Heart right ventricle (tissue), 16 donors: ENCODE measurements at regions not wholly inside any gene's neighbourhood (a gene's known extent, or its start where the extent isn't known, plus 50 kb on each side); places are given as distances from the start of the nearest gene placed in this dataset.

Experiments
- ATAC-seq, 8 donors: fragments of 200-7000 bp; cut with Tn5 transposase; one replicate each; pipeline ENCODE4 v1.9.1; 2020; ENCODE audit warnings: mild to moderate bottlenecking in 8 of 8, moderate library complexity in 8 of 8, moderate number of reproducible peaks in 1 of 8
- DNase-seq, 2 donors: peaks; one replicate each; pipeline ENCODE4 v3.0.0-alpha.2; 2020
- H3K27ac ChIP-seq, 10 donors: fragments of 200-600 bp; sonication (generic) in 2 of 10; one replicate each; pipeline versions ENCODE4 v1.5.0 to v1.8.0; 2020 to 2022; ENCODE audit warnings: mild to moderate bottlenecking in 3 of 10
- H3K27me3 ChIP-seq, 7 donors: fragments of 200-600 bp; one replicate each; pipeline ENCODE4 v1.8.0; 2021 to 2022; ENCODE audit warnings: mild to moderate bottlenecking in 2 of 7
- H3K36me3 ChIP-seq, 9 donors: fragments of 200-600 bp; sonication (generic) in 1 of 9; one replicate each; pipeline versions ENCODE4 v1.5.0 to v1.8.0; 2020 to 2022; ENCODE audit warnings: mild to moderate bottlenecking in 2 of 9
- H3K4me1 ChIP-seq, 9 donors: fragments of 200-600 bp; sonication (generic) in 1 of 9; one replicate each; pipeline versions ENCODE4 v1.5.0 to v1.8.0; 2020 to 2022; ENCODE audit warnings: mild to moderate bottlenecking in 4 of 9
- H3K4me3 ChIP-seq, 10 donors: fragments of 200-600 bp; sonication (generic) in 2 of 10; one replicate each; pipeline versions ENCODE4 v1.5.0 to v1.8.0; 2020 to 2022; ENCODE audit warnings: mild to moderate bottlenecking in 7 of 10, moderate library complexity in 2 of 10
- H3K9me3 ChIP-seq, 11 donors: fragments of 200-600 bp in 10 of 11; sonication (generic) in 2 of 11; one replicate each; pipeline versions ENCODE4 v1.5.0 to v1.8.0; 2013 to 2022; ENCODE audit warnings: mild to moderate bottlenecking in 2 of 11, control low read depth in 1 of 11, moderate library complexity in 1 of 11
- CTCF ChIP-seq, 9 donors: fragments of 200-600 bp; sonication (generic) in 2 of 9; IDR thresholded peaks; one replicate each; pipeline versions ENCODE4 v1.5.0 to v1.8.0; 2021 to 2022; ENCODE audit warnings: antibody characterized with exemption in 9 of 9, mild to moderate bottlenecking in 5 of 9, moderate library complexity in 1 of 9
- WGBS, 2 donors: extraction: QIAGEN DNeasy Blood & Tissue Kit; methylation state at CpG; one replicate each; pipeline ENCODE4 v1.1.7; 2013; ENCODE audit warnings: inconsistent platforms in 1 of 2; 5-methylcytosine and 5-hydroxymethylcytosine counted together
- intact Hi-C, 10 donors: fragments of 100-400 bp; cut with DNase I; formaldehyde crosslinking; loops; one replicate each; pipeline versions ENCODE4 v1.11.1 to v1.14.2; 2022
- donor health status: Arrhythmogenic right ventricular cardiomyopathy.
- donor health status: ischemic (EF 13 %, LVEDD 7.1; RV severe dilation, severe dysfunction).
- donor health status: healthy with polysubstance abuse.
- donor health status: DM: no; HTN: yes; CAD: no.
- donor health status: DM: no; HTN: no; CAD: no.
- donor health status: ischemic (EF 25% LVEDD 6.9; RV normal size, moderate dysfunction).
- donor health status: ischemic (EF 25% LVEDD 5.7; RV mildly dilated, moderate dysfunction).
- donor health status: healthy.
- donor health status: DM: yes; HTN: yes; CAD: no.
- donor health status: Ischemic cardiomyopathy.
- donor health status: ischemic (EF 35%, LVEDD 5.7; RV mildly dilated, moderate dysfunction).
- donor health status: nonischemic (EF 11% LVEDD 7.7; RV severe dilation, severe dysfunction).
- donor health status: DM: yes; HTN: yes; CAD: no.
- donor health status: PGD.
- donor health status: ischemic (EF 29% LVEDD 5.4; RV normal size, mild dysfunction).
- donor health status: nonischemic (EF 23%, LVEDD 6.1; RV moderate dilation, normal function).

DNA sequence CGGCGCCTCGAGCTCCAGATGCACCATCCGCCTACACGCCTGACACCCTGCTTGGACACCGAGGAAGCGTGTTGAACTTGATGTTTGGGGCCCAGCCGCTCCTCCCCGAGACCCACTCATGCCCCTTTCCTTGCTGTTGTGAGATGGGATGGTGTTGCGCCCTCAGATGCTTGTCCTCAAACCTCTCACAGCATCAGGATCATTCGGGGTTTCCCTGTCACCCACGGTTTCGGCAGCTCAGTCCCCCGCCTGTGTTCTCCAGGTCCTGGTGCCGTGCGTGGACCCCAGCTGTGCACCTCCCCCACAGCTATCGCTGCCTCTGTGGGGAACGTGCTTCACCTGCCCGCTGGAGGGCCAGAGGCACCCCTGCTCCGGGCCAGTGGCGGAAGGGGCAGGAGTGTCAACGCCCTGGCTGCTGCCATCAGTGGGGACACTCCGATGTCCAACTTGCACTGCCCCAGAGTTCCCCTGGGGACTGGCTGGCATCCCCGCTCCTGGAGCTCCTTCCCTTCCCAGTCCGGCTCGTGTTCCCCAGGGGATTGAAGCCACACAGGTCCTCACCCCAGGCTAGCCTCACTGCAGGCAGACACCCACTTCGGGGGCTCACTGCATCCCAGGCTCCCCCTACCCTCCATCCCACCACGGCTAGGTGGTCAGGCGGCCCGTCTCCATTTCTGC is 82.3 kb upstream of the ADRA2C start:
- no peak for TF ChIP-seq CTCF (IDR thresholded peaks at IDR 0.05)
- Histone ChIP-seq H3K27me3 (peaks cover 0 to 55% (median 33%) of the 10 kb centered on the region in 7 donors), H3K4me1 (no peaks in the 10 kb centered on the region), H3K4me3 (no peak overlapping the region), H3K27ac (no peak overlapping the region), H3K36me3 (no peaks in the 10 kb centered on the region), H3K9me3 (no peaks in the 10 kb centered on the region)
- ATAC-seq (no peak), DNase-seq (no peak)
- 77 to 79% methylated on average over 29 to 30 of the region's 30 CpGs for whole genome bisulfite sequencing, 2 donors
- intact Hi-C loops: no loop called here

DNA sequence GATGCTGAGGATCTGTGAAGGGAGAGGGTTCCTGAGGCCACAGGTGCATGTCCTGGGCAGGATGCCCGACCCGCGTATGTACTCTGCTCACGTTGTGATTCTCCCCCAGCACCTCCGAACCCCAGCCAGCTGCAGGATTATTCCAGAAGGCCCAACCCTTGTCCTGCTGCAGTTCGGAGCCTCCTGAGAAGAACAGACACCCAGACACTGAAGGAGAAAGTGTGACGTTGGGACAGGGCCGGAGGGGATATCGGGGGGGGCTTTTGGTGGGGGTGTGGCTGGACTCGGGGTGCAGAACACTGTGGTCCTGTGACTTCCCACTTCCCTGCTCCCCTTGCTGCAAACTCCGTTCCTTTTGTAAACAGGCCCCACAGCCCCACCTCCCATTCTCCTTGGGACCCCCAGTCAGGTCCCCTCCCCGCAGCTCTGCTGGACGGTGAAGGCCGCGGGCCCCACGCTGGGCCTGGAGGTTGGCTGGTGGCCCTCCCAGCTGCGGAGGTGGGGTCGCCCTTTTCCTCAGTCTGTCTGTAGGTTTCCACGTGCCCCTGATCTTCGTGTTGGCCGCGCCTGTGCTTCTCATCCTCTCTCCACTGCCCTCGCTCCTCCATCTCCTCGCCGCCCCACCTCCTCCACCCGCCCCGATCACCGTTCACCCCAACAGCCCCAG is 83.0 kb upstream of the ADRA2C start:
- Histone ChIP-seq H3K36me3 (no peaks in the 10 kb centered on the region), H3K4me3 (no peak overlapping the region), H3K4me1 (no peaks in the 10 kb centered on the region), H3K9me3 (no peaks in the 10 kb centered on the region), H3K27ac (no peak overlapping the region), H3K27me3 (peaks cover 0 to 53% (median 30%) of the 10 kb centered on the region in 7 donors)
- WGBS, 2 donors: 83% methylated on average over 28 of the region's 28 CpGs
- no peak for TF ChIP-seq CTCF (IDR thresholded peaks at IDR 0.05)
- ATAC-seq (no peak), DNase-seq (no peak)
- intact Hi-C loops: no loop called here

DNA sequence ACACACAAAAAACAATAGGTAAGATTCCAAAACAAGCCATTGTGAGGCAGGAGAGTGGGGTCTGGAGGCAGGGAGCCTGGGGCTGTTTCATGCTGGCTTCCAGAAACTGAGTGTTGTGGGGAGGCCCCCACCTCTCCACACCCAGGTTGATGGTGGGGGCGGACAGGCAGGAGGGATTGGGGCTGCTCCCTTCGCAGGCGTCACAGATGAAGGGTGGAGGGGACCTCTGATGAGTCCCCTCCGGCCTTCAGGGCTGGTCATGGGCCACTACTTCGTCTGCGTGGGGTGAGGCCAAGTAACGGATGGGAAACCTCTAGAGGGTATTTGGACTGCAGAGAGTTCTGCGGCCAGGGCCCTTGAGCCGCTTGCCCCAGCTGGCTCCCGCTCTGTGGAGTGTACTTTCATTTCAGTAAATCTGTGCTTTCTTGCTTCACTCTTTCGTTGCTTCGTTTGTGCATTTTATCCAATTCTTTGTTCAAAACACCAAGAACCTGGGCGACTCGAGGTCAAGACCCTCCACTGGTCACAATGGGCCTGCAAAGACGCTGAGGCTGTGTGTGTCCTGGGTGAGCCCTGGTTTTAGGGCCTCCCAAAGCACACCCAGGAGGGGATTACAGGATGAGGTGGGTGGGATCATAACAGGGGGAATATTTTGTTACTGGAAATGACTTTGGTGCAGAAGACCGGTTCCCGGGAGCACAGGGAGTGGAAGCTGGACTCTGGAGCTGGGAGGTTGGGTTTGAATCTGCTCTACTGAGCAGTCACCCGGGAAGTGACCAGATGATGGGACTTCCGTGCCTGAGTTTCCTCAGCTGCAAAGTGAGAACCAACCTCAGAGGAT is 83.7 kb upstream of the ADRA2C start:
- Histone ChIP-seq H3K4me1 (no peaks in the 10 kb centered on the region), H3K27ac (no peak overlapping the region), H3K27me3 (peaks cover 0 to 54% (median 32%) of the 10 kb centered on the region in 7 donors), H3K9me3 (no peaks in the 10 kb centered on the region), H3K36me3 (no peaks in the 10 kb centered on the region), H3K4me3 (no peak overlapping the region)
- TF ChIP-seq CTCF (IDR thresholded peaks at IDR 0.05): no peak
- 83 to 84% methylated on average over 19 of the region's 19 CpGs for WGBS, 2 donors
- ATAC-seq (no peak), DNase-seq (no peak)
- intact Hi-C loops: no loop called here

DNA sequence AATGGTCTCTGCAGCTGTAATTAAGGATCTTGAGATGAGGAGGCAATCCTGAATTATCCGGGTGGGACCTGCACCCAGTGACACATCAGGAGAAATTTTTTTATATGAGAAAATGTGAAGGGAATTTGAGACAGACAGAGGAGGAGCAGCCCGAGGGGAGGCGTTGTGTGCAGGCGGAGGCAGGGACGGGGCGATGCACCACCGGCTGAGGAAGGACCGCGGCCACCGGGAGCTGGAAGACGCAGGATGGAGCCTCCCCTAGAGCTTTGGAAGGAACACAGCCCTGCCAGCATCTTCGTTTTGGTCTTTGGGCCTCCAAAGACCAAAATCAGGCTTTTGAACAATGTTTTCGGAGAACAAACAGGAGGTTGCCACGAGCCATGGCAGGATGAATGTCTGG is 85.0 kb upstream of the ADRA2C start:
- 80 to 81% methylated on average over 14 of the region's 14 CpGs for WGBS, 2 donors
- Histone ChIP-seq H3K9me3 (no peaks in the 10 kb centered on the region), H3K27ac (no peak overlapping the region), H3K27me3 (peaks cover 6 to 67% (median 45%) of the 10 kb centered on the region in 7 donors), H3K4me3 (no peak overlapping the region), H3K36me3 (no peaks in the 10 kb centered on the region), H3K4me1 (no peaks in the 10 kb centered on the region)
- DNase-seq (no peak), ATAC-seq (no peak)
- intact Hi-C loops: no loop called here
- no peak for TF ChIP-seq CTCF (IDR thresholded peaks at IDR 0.05)
